NCI-H187 treated with DMSO at 0.1 percent for 48 hours (cell line): ENCODE measurements at regions not wholly inside any gene's neighbourhood (a gene's known extent, or its start where the extent isn't known, plus 50 kb on each side); places are given as distances from the start of the nearest gene placed in this dataset.

Source experiments
- DNase-seq: peaks from one replicate; lab custom pipeline; 2025; lab: John Stamatoyannopoulos, UW

- no peak for DNase-seq
Observed at GRCh38 chr6:168157272-168158212, 78.5 kb upstream of the FRMD1 start.

GRCh38 chr6:168156742-168157265 lies 77.8 kb upstream of the FRMD1 start:
- no peak for DNase-seq

GRCh38 chr6:168155821-168156741 lies 77.1 kb upstream of the FRMD1 start:
- no peak for DNase-seq

- no peak for DNase-seq
Observed at GRCh38 chr6:168155193-168155592, 76.2 kb upstream of the FRMD1 start.

GRCh38 chr6:168154263-168154917 lies 75.4 kb upstream of the FRMD1 start:
- DNase-seq: no peak

GRCh38 chr6:168153553-168153952 lies 74.5 kb upstream of the FRMD1 start:
- no peak for DNase-seq

GRCh38 chr6:168152980-168153379 lies 74.0 kb upstream of the FRMD1 start:
- DNase-seq: no peak

- DNase-seq: no peak
Observed at GRCh38 chr6:168152306-168152963, 73.4 kb upstream of the FRMD1 start.

GRCh38 chr6:168150551-168151320 lies 71.7 kb upstream of the FRMD1 start:
- no peak for DNase-seq

GRCh38 chr6:168149015-168149414 lies 70.0 kb upstream of the FRMD1 start:
- DNase-seq: no peak

- DNase-seq: no peak
Observed at GRCh38 chr6:168148231-168148849, 69.3 kb upstream of the FRMD1 start.

- peak; percentile 74 for DNase-seq
Observed at GRCh38 chr6:168147205-168147738, 68.3 kb upstream of the FRMD1 start.

GRCh38 chr6:168145747-168146596 lies 67.0 kb upstream of the FRMD1 start:
- no peak for DNase-seq

GRCh38 chr6:168139121-168139520 lies 60.1 kb upstream of the FRMD1 start:
- no peak for DNase-seq

- no peak for DNase-seq
Observed at GRCh38 chr6:168138436-168138835, 59.4 kb upstream of the FRMD1 start.

- DNase-seq: no peak
Observed at GRCh38 chr6:168137024-168137423, 58.0 kb upstream of the FRMD1 start.

GRCh38 chr6:168136622-168137021 lies 57.6 kb upstream of the FRMD1 start:
- no peak for DNase-seq

- DNase-seq: no peak
Observed at GRCh38 chr6:168136001-168136400, 57.0 kb upstream of the FRMD1 start.
